CD4-positive, alpha-beta T cell treated with Interleukin-10 for 1 hour (primary cell): ENCODE measurements at regions not wholly inside any gene's neighbourhood (a gene's known extent, or its start where the extent isn't known, plus 50 kb on each side); places are given as distances from the start of the nearest gene placed in this dataset.
"Not testable (repeated sequence)": the region's sequence is repeated elsewhere in the genome, so short reads cannot be mapped to it uniquely, and the experiment has no call there.

ENCODE experiments used
- DNase-seq: peaks from one replicate; pipeline ENCODE4 v3.0.0-alpha.2; 2020

GRCh38 chr14:104250175-104250574 is 111.8 kb downstream of the KIF26A start:
- no peak for DNase-seq

- DNase-seq = no peak
Measured at GRCh38 chr14:104252256-104253215, 114.1 kb downstream of the KIF26A start.

- no peak for DNase-seq
Measured at GRCh38 chr14:104253223-104253822, 114.9 kb downstream of the KIF26A start.

GRCh38 chr14:104253901-104254353 is 115.5 kb downstream of the KIF26A start:
- DNase-seq = no peak

- DNase-seq = no peak
Measured at GRCh38 chr14:104254735-104255400, 116.5 kb downstream of the KIF26A start.

- DNase-seq = no peak
Measured at GRCh38 chr14:104256025-104256424, 117.6 kb downstream of the KIF26A start.

- no peak for DNase-seq
Measured at GRCh38 chr14:104262515-104263514, 124.4 kb downstream of the KIF26A start.

GRCh38 chr14:104263675-104264358 is 125.4 kb downstream of the KIF26A start:
- DNase-seq = no peak

- no peak for DNase-seq
Measured at GRCh38 chr14:104264495-104265265, 126.3 kb downstream of the KIF26A start.

- DNase-seq = no peak
Measured at GRCh38 chr14:104265918-104266630, 127.7 kb downstream of the KIF26A start.

- DNase-seq = no peak
Measured at GRCh38 chr14:104266631-104267575, 128.5 kb downstream of the KIF26A start.

- no peak for DNase-seq
Measured at GRCh38 chr14:104267895-104268294, 129.5 kb downstream of the KIF26A start.

- DNase-seq = no peak
Measured at GRCh38 chr14:104268295-104268694, 129.9 kb downstream of the KIF26A start.

GRCh38 chr14:104268725-104269436 is 130.5 kb downstream of the KIF26A start:
- DNase-seq = no peak

GRCh38 chr14:104269511-104270241 is 131.3 kb downstream of the KIF26A start:
- DNase-seq = not testable (repeated sequence)

- no peak for DNase-seq
Measured at GRCh38 chr14:104271391-104271790, 133.0 kb downstream of the KIF26A start.

- no peak for DNase-seq
Measured at GRCh38 chr14:104274806-104275205, 136.4 kb downstream of the KIF26A start.
